ENCODE measurements at regions not wholly inside any gene's neighbourhood (a gene's known extent, or its start where the extent isn't known, plus 50 kb on each side); places are given as distances from the start of the nearest gene placed in this dataset.
"Not testable (repeated sequence)": the region's sequence is repeated elsewhere in the genome, so short reads cannot be mapped to it uniquely, and the experiment has no call there.

GRCh38 chr14:44606576-44606975 lies 99.5 kb upstream of the FSCB start:
- Histone ChIP-seq H3K27ac (no peak overlapping the region), H3K4me3 (no peak overlapping the region), H3K36me3 (no peaks in the 10 kb centered on the region), H3K9ac (no peak overlapping the region), H3K4me1 (no peaks in the 10 kb centered on the region), H4K20me1 (no peaks in the 10 kb centered on the region), H3K9me3 (peaks cover under 1% of the 10 kb centered on the region; the same call in 1 of the 2 replicates), H3K4me2 (no peak overlapping the region), H3K27me3 (no peaks in the 10 kb centered on the region)
- TF ChIP-seq Cebpa-rat (IDR thresholded peaks at IDR 0.05), result no peak

- not testable (repeated sequence) for H3K27ac ChIP-seq, H3K27me3 ChIP-seq, H3K36me3 ChIP-seq, H3K4me1 ChIP-seq, H3K4me2 ChIP-seq, H4K20me1 ChIP-seq, H3K4me3 ChIP-seq, H3K9ac ChIP-seq
- H3K9me3 ChIP-seq, result peaks cover 11% of the 10 kb centered on the region; the same call in 1 of the 2 replicates
Measured at GRCh38 chr14:44601266-44601665, 94.2 kb upstream of the FSCB start.

GRCh38 chr14:44589180-44589579 lies 82.1 kb upstream of the FSCB start:
- H3K9ac ChIP-seq, result no peak overlapping the region
- H3K4me2 ChIP-seq, result no peak overlapping the region
- H3K9me3 ChIP-seq, result no peaks in the 10 kb centered on the region
- H3K4me3 ChIP-seq, result no peak overlapping the region
- H3K4me1 ChIP-seq, result no peaks in the 10 kb centered on the region
- no peaks in the 10 kb centered on the region for H4K20me1 ChIP-seq
- TF ChIP-seq Cebpa-rat (IDR thresholded peaks at IDR 0.05), result no peak
- H3K27me3 ChIP-seq, result no peaks in the 10 kb centered on the region
- no peak overlapping the region for H3K27ac ChIP-seq
- no peaks in the 10 kb centered on the region for H3K36me3 ChIP-seq

- peaks cover 8% of the 10 kb centered on the region; the same call in 1 of the 2 replicates for H3K9me3 ChIP-seq
- no peak overlapping the region for H3K9ac ChIP-seq
- no peak for TF ChIP-seq Cebpa-rat (IDR thresholded peaks at IDR 0.05)
- H3K4me1 ChIP-seq, result no peaks in the 10 kb centered on the region
- H3K27me3 ChIP-seq, result no peaks in the 10 kb centered on the region
- no peaks in the 10 kb centered on the region for H3K36me3 ChIP-seq
- H3K27ac ChIP-seq, result no peak overlapping the region
- H3K4me2 ChIP-seq, result no peak overlapping the region
- H3K4me3 ChIP-seq, result no peak overlapping the region
- H4K20me1 ChIP-seq, result no peaks in the 10 kb centered on the region
Measured at GRCh38 chr14:44586910-44587309, 79.8 kb upstream of the FSCB start.

- Histone ChIP-seq H3K4me1 (no peaks in the 10 kb centered on the region), H3K9ac (no peak overlapping the region), H3K9me3 (peaks cover 21% of the 10 kb centered on the region), H3K36me3 (no peaks in the 10 kb centered on the region), H3K27me3 (no peaks in the 10 kb centered on the region), H3K4me2 (no peak overlapping the region), H3K27ac (no peak overlapping the region), H3K4me3 (no peak overlapping the region), H4K20me1 (no peaks in the 10 kb centered on the region)
- TF ChIP-seq Cebpa-rat (IDR thresholded peaks at IDR 0.05), result no peak
Measured at GRCh38 chr14:44576356-44576755, 69.3 kb upstream of the FSCB start.

- Histone ChIP-seq H3K4me3 (no peak overlapping the region), H3K4me2 (no peak overlapping the region), H3K9me3 (no peaks in the 10 kb centered on the region), H3K4me1 (no peaks in the 10 kb centered on the region), H4K20me1 (no peaks in the 10 kb centered on the region), H3K36me3 (no peaks in the 10 kb centered on the region), H3K27me3 (no peaks in the 10 kb centered on the region), H3K9ac (no peak overlapping the region), H3K27ac (no peak overlapping the region)
- no peak for TF ChIP-seq Cebpa-rat (IDR thresholded peaks at IDR 0.05)
Measured at GRCh38 chr14:44567997-44568396, 60.9 kb upstream of the FSCB start.

GRCh38 chr14:44565968-44566367 lies 58.9 kb upstream of the FSCB start:
- H3K9ac ChIP-seq, result no peak overlapping the region

GRCh38 chr14:44564908-44565307 lies 57.8 kb upstream of the FSCB start:
- Histone ChIP-seq H3K27ac (no peak overlapping the region), H3K36me3 (no peaks in the 10 kb centered on the region), H4K20me1 (no peaks in the 10 kb centered on the region), H3K4me2 (no peak overlapping the region), H3K4me1 (no peaks in the 10 kb centered on the region), H3K9ac (no peak overlapping the region), H3K27me3 (no peaks in the 10 kb centered on the region), H3K4me3 (no peak overlapping the region), H3K9me3 (no peaks in the 10 kb centered on the region)
- no peak for TF ChIP-seq Cebpa-rat (IDR thresholded peaks at IDR 0.05)

More at GRCh38 chr14:44565968-44566367, 58.9 kb upstream of the FSCB start:
- H3K36me3 ChIP-seq, result no peaks in the 10 kb centered on the region
- no peaks in the 10 kb centered on the region for H3K9me3 ChIP-seq
- H3K27me3 ChIP-seq, result no peaks in the 10 kb centered on the region
- H3K4me1 ChIP-seq, result no peaks in the 10 kb centered on the region
- no peak overlapping the region for H3K4me2 ChIP-seq
- no peak overlapping the region for H3K4me3 ChIP-seq
- H4K20me1 ChIP-seq, result no peaks in the 10 kb centered on the region
- H3K27ac ChIP-seq, result no peak overlapping the region
- TF ChIP-seq Cebpa-rat (IDR thresholded peaks at IDR 0.05), result no peak

Data from BLaER1 (cell line).